GM04503 (cell line): ENCODE measurements at regions not wholly inside any gene's neighbourhood (a gene's known extent, or its start where the extent isn't known, plus 50 kb on each side); places are given as distances from the start of the nearest gene placed in this dataset.
"Not testable (repeated sequence)": the region's sequence is repeated elsewhere in the genome, so short reads cannot be mapped to it uniquely, and the experiment has no call there.

ENCODE experiments used
- DNase-seq: peaks from one replicate; pipeline ENCODE4 v3.0.0-alpha.2; 2012; ENCODE audit warnings: low read depth

GRCh38 chr3:159660326-159660725, 328.3 kb upstream of the IL12A start:
- no peak for DNase-seq

GRCh38 chr3:159660901-159661300, 327.7 kb upstream of the IL12A start:
- DNase-seq, result no peak

- DNase-seq, result no peak
Measured at GRCh38 chr3:159662549-159662948, 326.1 kb upstream of the IL12A start.

GRCh38 chr3:159664006-159664405, 324.6 kb upstream of the IL12A start:
- no peak for DNase-seq

GRCh38 chr3:159664653-159665052, 324.0 kb upstream of the IL12A start:
- DNase-seq, result no peak

GRCh38 chr3:159667261-159667660, 321.4 kb upstream of the IL12A start:
- no peak for DNase-seq

GRCh38 chr3:159668461-159668860, 320.2 kb upstream of the IL12A start:
- DNase-seq, result no peak

- peak; percentile 13 for DNase-seq
Measured at GRCh38 chr3:159668990-159669476, 319.6 kb upstream of the IL12A start.

GRCh38 chr3:159669766-159670165, 318.9 kb upstream of the IL12A start:
- no peak for DNase-seq

GRCh38 chr3:159672728-159673688, 315.6 kb upstream of the IL12A start:
- DNase-seq, result no peak

- no peak for DNase-seq
Measured at GRCh38 chr3:159674583-159674982, 314.1 kb upstream of the IL12A start.

GRCh38 chr3:159675285-159675684, 313.4 kb upstream of the IL12A start:
- DNase-seq, result no peak

GRCh38 chr3:159679900-159680299, 308.7 kb upstream of the IL12A start:
- no peak for DNase-seq

- not testable (repeated sequence) for DNase-seq
Measured at GRCh38 chr3:159681717-159682116, 306.9 kb upstream of the IL12A start.

GRCh38 chr3:159685801-159686200, 302.8 kb upstream of the IL12A start:
- DNase-seq, result no peak

GRCh38 chr3:159693226-159693625, 295.4 kb upstream of the IL12A start:
- DNase-seq, result no peak

- peak; percentile 83 for DNase-seq
Measured at GRCh38 chr3:159711560-159712333, 276.9 kb upstream of the IL12A start.

- no peak for DNase-seq
Measured at GRCh38 chr3:159721324-159721723, 267.3 kb upstream of the IL12A start.

GRCh38 chr3:159723295-159723694, 265.3 kb upstream of the IL12A start:
- DNase-seq, result no peak

- no peak for DNase-seq
Measured at GRCh38 chr3:159724627-159725026, 264.0 kb upstream of the IL12A start.

GRCh38 chr3:159726231-159726964, 262.2 kb upstream of the IL12A start:
- DNase-seq, result no peak

GRCh38 chr3:159727506-159727905, 261.1 kb upstream of the IL12A start:
- DNase-seq, result no peak
